ENCODE measurements at regions not wholly inside any gene's neighbourhood (a gene's known extent, or its start where the extent isn't known, plus 50 kb on each side); places are given as distances from the start of the nearest gene placed in this dataset.

DNA sequence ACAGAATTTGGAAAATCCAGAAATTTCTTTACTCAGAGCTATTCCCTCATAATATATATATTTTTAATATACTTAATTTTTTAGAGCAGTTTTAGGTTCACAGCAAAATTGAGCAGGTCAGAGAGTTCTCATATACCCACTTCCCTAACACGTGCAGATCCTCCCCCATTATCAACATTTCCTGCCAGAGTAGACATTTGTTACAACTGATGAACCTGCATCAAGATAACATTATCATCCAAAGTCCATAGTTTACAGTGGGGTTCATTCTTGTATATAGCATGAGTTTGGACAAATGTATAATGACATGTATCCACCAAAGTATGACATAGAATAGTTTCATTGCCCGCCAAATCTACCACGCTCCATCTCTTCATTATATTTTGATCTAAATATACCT lies 170.0 kb downstream of the PTEN start:
- Histone ChIP-seq H3K27ac (no peak overlapping the region), H3K36me3 (no peaks in the 10 kb centered on the region), H3K9me3 (ENCODE audit: severe bottlenecking) (no peaks in the 10 kb centered on the region), H3K4me3 (ENCODE audit: low read depth, low read length) (no peak overlapping the region), H3K27me3 (ENCODE audit: insufficient read depth, low read depth, severe bottlenecking) (peaks cover 9% of the 10 kb centered on the region)
- DNase-seq, result no peak
- TF ChIP-seq, protein P1, sequence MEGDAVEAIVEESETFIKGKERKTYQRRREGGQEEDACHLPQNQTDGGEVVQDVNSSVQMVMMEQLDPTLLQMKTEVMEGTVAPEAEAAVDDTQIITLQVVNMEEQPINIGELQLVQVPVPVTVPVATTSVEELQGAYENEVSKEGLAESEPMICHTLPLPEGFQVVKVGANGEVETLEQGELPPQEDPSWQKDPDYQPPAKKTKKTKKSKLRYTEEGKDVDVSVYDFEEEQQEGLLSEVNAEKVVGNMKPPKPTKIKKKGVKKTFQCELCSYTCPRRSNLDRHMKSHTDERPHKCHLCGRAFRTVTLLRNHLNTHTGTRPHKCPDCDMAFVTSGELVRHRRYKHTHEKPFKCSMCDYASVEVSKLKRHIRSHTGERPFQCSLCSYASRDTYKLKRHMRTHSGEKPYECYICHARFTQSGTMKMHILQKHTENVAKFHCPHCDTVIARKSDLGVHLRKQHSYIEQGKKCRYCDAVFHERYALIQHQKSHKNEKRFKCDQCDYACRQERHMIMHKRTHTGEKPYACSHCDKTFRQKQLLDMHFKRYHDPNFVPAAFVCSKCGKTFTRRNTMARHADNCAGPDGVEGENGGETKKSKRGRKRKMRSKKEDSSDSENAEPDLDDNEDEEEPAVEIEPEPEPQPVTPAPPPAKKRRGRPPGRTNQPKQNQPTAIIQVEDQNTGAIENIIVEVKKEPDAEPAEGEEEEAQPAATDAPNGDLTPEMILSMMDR (IDR thresholded peaks at IDR 0.05; ENCODE audit: low read depth, low read length), result no peak

DNA sequence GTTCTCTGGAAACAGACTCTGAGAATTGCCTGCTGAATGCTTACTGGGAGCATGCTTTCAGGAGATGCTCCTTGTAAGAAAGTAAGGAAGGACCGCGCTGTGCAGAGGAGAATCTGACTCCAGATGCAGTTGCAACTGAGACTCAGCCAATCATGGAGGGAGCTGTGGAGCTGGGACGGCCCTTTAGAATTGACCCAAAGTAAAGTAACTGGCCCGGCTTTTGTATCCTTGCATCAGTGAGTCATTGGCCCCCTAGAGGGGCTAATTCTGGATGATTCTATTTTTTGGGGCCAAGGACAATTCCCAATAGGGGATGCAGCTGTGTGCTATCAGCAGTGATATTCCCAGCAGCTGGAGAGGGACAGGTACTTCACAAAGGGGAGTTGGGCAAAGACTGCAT lies 170.4 kb downstream of the PTEN start:
- TF ChIP-seq, protein P1 (IDR thresholded peaks at IDR 0.05; ENCODE audit: low read depth, low read length), result no peak
- no peak overlapping the region for H3K4me3 ChIP-seq (ENCODE audit: low read depth, low read length)

DNA sequence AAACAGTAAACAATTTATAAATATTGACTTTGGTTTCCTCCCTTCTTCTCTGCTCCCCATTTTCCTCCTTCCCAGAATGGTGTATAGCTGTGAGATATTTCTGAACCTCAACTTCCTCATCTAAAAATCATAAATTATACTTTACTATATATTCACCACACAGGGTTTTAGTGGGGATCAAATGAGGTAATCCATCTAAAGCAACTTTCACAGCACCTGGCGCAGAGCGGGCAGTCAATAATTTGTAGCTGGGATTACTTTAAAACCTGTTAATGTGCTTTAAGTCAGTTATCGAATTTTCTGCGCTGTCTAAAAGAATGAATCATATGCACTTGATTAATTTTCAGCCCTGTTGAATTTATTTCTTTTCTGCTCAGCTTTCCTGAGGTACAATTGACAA lies 172.7 kb downstream of the PTEN start:
- TF ChIP-seq, protein P1 (IDR thresholded peaks at IDR 0.05; ENCODE audit: low read depth, low read length), result no peak
- DNase-seq, result peak; percentile 56
- Histone ChIP-seq H3K4me3 (ENCODE audit: low read depth, low read length) (no peak overlapping the region), H3K36me3 (no peaks in the 10 kb centered on the region), H3K9me3 (ENCODE audit: severe bottlenecking) (no peaks in the 10 kb centered on the region), H3K27ac (no peak overlapping the region), H3K27me3 (ENCODE audit: insufficient read depth, low read depth, severe bottlenecking) (peaks cover 10% of the 10 kb centered on the region)

More for the DNA sequence above, 170.4 kb downstream of the PTEN start:
- peaks cover 10% of the 10 kb centered on the region for H3K27me3 ChIP-seq (ENCODE audit: insufficient read depth, low read depth, severe bottlenecking)
- H3K27ac ChIP-seq, result no peak overlapping the region
- no peaks in the 10 kb centered on the region for H3K9me3 ChIP-seq (ENCODE audit: severe bottlenecking)
- DNase-seq, result no peak
- H3K36me3 ChIP-seq, result no peaks in the 10 kb centered on the region

DNA sequence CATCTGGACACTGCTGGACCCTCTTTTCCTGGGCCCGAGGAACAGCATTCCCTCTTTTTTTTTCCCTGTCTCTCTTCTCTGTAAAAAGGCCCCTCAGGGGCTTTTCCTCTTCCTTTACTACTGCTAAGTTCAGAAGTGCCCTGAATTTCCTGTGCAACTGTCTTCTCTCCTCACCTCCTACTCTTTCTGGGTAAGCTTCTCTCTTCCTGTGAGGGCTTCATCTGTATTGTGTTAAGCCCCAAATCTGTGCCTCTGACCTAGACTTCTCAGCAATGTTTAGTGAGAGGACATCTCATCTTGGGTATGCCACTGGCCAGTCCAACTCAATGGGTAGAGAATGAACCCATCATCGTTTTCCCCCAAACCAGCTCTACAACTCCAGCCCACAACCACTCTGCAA lies 174.2 kb downstream of the PTEN start:
- Histone ChIP-seq H3K27ac (no peak overlapping the region), H3K9me3 (ENCODE audit: severe bottlenecking) (no peaks in the 10 kb centered on the region), H3K4me3 (ENCODE audit: low read depth, low read length) (no peak overlapping the region), H3K36me3 (no peaks in the 10 kb centered on the region), H3K27me3 (ENCODE audit: insufficient read depth, low read depth, severe bottlenecking) (peaks cover 10% of the 10 kb centered on the region)
- TF ChIP-seq, protein P1 (IDR thresholded peaks at IDR 0.05; ENCODE audit: low read depth, low read length), result no peak
- DNase-seq, result no peak

DNA sequence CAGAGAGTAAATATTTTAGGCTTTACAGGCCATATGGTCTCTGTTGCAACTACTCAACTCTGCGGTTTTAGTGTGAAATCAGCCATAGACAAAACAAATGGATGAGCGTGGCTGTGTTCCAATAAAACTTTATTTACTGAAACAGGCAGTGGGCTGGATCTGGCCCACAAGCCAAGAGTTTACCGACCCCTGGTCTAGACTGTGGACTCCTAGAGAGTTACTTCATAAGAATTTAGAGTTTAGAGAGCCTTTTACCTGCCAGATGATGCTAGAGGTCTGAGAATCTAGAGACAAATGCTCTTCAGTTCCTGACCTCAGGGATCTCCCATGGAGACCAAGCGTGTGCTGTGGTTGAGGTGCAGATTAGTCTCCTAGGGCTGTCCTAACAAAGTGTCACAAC lies 174.8 kb downstream of the PTEN start:
- H3K27ac ChIP-seq, result no peak overlapping the region
- DNase-seq, result no peak
- TF ChIP-seq, protein P1 (IDR thresholded peaks at IDR 0.05; ENCODE audit: low read depth, low read length), result no peak
- H3K27me3 ChIP-seq (ENCODE audit: insufficient read depth, low read depth, severe bottlenecking), result peaks cover 15% of the 10 kb centered on the region
- H3K4me3 ChIP-seq (ENCODE audit: low read depth, low read length), result no peak overlapping the region
- no peaks in the 10 kb centered on the region for H3K36me3 ChIP-seq
- no peaks in the 10 kb centered on the region for H3K9me3 ChIP-seq (ENCODE audit: severe bottlenecking)

DNA sequence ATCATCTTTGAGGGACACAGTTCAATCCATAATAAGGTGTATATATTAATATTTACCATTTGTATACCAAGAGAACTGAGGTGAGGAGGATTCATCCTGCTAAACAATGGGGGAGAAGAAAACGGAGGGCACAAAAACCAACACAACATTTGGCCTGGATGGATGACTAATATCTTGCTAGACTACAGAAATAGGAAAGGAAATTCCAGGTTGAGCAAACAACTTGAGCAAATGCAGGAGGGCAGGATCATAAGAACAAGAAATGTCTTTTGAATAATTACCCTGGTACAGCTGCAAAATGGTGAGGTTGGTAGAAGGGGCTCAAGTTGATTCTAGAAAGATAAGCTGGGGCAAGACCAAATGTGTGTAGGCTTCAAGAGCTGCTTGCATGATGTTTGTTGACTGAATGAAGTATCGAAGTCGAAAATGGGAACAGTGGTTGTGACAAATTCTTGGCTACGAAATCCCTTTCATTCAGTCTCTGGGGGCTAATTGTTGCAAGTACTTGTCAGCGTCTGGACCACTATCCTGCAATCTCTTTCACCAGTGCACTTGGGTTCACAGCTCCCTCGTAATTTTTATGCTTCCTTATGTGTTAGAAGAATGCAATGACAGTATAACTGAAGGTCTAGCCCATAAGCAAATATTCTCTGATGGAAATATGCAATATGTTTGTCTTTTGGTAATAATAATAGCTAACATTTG lies 176.2 kb downstream of the PTEN start:
- H3K4me3 ChIP-seq (ENCODE audit: low read depth, low read length), result no peak overlapping the region
- H3K9me3 ChIP-seq (ENCODE audit: severe bottlenecking), result no peaks in the 10 kb centered on the region
- peaks cover 17% of the 10 kb centered on the region for H3K27me3 ChIP-seq (ENCODE audit: insufficient read depth, low read depth, severe bottlenecking)
- no peak for DNase-seq
- H3K36me3 ChIP-seq, result no peaks in the 10 kb centered on the region
- TF ChIP-seq, protein P1 (IDR thresholded peaks at IDR 0.05; ENCODE audit: low read depth, low read length), result no peak
- H3K27ac ChIP-seq, result no peak overlapping the region

All from WERI-Rb-1 (cell line).